NCI-H1092 treated with DMSO at 0.1 percent for 48 hours (cell line): ENCODE measurements at regions not wholly inside any gene's neighbourhood (a gene's known extent, or its start where the extent isn't known, plus 50 kb on each side); places are given as distances from the start of the nearest gene placed in this dataset.

ENCODE experiments used
- DNase-seq: peaks from one replicate; lab custom pipeline; 2025; lab: John Stamatoyannopoulos, UW

DNA sequence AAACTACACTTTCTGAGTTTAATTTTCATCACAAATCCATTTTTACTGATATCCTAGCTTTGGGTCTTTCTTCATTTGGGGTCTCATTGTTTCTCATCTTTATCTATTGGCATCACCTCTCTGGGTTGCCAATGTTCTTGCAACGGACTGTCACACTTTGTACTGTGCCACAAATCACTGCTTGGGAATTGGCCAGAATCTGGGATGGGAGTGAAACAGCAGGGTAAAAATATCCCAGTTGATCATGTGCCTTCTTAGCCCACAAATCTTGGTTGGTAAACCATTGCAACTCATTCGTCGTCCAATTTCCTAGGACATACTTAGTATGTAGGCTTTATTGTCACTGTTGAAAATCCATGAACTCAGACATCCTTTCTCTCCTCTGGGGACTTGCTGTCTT is 698.5 kb downstream of the OTOL1 start:
- no peak for DNase-seq

DNA sequence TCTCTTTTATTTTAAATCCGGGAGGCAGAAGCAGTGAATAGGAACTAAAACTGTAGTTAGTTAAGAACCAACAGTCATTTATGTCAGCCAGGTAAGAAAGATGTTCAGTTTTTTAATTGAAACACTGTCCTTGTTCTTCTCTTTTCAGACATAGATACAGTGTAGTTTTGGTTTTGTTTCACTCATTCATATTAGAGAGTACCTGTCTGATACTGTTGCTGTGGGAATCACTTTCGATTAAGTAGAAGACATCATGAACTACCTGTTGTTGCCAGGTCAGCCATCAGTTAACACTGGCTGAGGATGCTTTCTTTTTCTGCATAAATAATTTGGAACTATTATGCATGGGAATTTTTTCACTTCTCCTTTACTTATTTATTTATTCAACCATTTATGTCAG is 700.4 kb downstream of the OTOL1 start:
- DNase-seq = no peak

DNA sequence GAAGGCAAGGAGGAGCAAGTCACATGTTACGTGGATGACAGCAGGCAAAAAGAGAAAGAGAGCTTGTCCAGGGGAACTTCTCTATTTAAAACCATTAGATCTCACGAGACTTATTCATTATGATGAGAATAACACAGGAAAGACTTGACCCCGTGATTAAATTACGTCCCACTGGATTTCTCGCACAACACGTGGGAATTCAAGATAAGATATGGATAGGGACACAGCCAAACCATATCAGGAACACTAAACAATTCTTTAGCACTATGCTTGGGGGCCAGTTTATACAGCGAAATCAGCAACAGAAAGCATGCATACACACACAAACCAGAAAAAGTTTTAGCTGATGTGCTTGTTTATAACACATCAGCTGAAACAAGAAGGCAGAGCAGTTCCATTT is 704.2 kb downstream of the OTOL1 start:
- no peak for DNase-seq

DNA sequence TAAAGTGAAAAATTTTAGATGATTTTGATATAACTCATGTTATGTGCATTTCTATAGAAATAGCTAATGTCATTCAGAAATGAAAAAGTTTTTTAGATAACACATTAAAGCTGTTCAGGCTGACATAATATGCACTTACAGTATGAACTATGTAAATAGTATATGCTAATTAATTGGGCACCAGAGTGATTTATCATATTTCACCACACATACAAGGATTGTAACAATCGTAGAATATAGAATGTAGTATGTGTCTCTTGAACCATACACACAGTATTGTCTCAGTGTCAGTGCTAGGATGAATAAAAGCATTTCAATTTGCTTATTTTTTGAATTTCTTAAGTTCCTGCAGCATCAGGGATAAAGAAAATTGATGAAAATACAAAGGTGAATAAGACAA is 710.0 kb downstream of the OTOL1 start:
- no peak for DNase-seq

DNA sequence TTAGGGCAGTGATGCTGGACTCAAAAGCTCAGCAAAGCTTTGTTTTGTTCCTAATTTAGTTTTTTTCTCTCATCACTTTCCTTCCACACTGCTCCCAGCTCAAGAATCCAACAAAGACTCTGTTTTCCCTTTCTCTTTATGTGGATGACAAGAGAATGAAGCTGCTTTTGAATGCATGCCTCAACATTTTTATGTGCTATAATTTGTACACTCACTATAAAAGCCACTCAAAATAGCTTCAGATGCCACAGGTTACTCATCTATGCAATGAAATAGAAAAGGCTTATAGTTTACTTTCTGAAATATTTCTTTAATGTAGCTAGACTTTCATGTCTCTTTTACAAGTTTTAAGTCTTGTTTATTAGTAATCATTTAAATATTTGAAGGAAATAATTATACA is 714.9 kb downstream of the OTOL1 start:
- DNase-seq = no peak

DNA sequence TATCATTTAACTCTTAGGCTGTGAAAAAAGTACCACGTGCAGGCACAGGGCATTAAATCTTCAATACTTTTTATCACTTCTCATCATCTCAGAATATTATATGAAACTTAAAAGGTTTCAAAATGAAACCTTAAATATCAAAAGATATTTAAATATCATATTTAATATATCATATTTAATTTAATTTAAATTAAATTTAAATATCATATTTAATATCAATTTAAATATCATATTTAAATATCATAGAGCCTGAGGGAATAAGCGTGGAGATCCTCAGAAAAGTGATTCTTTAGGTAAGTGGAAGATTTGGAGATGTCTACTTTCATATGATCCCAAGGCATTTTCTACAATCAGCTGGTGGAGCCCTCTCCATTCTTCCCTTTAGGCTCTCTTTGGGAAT is 716.6 kb downstream of the OTOL1 start:
- DNase-seq = no peak

DNA sequence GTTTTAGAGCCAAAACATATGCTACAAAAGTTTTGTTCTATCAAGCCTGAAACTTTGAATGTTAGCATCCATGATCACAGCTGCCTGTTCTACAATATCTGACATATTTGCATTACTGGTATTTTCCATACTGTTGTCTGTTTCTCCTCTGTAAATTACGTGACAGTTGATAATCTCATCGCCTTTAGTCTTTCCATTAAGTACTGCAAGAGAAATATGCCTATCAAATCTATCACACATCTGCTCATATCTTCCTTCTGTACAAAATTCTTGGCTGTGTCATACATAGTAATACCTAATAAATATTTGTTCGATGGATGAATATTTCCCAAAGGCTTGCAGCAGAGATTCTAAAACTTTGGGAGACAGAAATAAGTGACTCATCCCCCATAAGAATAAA is 717.3 kb downstream of the OTOL1 start:
- DNase-seq = no peak

DNA sequence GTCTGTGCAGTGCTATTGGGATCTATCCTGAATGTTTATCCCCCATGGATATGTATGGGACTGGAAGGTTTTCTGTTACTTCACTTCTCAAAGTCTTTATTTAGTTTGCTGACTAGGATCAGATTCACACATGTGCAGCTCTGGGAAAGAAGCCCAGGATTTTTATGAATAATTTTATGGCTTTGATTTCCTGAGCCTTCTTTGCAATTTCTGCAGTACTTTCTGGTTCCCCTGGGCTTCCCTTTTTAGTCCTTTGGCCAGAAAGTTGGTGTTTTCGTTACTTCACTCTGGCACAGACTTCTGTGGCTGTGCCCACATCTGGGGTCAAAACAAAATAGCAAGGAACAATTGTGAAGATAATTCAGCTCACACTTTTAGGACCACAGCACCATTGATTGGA is 721.0 kb downstream of the OTOL1 start:
- DNase-seq = no peak

DNA sequence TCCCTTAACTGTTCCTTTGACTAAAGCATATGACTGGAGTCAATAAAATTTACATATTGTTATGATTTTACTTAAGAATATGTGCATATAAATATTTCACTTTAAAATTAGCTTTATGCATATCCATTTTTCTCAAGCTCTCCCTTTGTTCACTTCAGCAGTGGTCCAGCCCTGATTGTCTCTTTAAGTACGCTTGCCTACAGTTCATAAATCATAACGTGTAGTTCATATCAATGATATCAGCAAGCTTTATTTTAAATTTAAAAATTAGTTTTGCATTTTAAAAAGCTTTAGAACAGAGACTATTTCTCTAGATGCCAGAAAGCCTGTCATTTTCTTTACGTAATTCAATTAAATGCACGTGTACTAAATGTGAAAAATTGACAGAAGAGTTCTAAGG is 721.9 kb downstream of the OTOL1 start:
- no peak for DNase-seq

DNA sequence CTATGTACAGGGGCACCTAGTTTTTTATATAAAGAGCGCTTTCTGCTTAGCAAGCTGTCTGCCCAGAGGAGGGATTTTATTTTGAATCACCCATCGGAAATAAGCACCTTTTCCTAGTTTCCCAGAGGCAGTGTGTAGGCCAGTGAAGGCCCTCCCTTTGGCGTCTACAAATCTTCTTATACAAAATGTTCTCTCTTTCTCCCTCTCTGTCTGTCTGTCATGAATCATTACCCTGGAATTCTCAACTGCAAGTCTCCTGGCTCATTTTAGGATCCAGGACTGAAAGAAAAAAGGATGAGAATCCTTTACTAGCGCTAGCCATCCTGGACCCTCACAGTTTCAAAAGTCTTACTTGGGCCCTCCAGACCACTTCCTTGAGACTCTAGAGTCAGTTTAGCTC is 728.1 kb downstream of the OTOL1 start:
- no peak for DNase-seq

DNA sequence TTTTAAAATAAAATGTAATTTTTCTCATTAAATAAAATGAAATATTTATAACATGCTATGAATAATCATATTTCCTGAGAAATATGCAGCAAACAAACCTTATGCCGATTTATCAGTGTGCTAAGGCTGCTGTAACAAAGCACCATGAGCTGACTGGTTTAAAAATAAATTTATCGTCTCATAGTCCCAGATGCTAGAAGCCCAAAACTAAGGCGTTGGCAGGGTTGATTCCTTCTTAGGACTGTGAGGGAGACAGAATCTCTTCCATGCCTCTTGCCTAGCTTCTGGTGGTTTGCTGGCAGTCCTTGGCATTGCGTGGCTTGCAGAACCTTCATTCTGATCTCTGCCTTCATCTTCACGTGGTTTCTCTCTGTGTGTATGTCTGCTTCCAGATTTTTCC is 740.3 kb downstream of the OTOL1 start:
- no peak for DNase-seq

DNA sequence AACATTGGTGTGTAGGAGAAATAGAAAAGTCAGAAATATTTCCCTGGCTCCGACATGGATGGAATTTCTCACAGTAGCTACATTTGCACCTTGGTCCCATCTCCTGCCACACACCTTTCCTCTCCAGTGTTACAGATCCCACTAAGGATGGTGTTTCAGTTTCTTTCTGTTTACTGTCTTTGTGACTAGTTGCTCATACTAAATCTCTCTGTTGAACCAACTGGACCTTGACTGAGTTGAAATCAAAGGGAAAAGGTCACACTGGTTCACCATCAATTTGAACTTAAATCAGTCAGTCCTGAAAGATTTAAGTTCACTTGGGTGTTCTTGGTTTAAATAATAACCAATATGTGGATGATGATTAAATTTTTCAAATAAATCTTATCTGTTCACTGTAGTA is 754.2 kb downstream of the OTOL1 start:
- DNase-seq = no peak

DNA sequence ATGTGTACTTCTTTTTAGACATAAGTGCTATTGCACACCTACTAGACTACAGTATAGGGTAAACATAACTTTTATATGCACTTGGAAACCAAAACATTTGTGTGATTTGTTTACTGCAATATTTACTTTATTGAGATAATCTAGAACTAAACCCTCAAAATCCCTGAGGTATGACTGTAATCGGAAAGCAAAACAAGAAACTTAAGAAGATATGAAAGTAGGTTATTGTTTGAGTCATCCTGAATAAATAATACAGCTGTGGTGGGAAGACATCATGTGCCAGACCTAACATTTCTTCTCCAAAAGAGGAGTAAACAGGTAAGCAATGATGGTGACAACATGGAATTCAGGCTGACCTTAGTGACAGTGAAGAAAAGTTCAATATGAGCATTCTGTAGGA is 765.5 kb downstream of the OTOL1 start:
- no peak for DNase-seq

DNA sequence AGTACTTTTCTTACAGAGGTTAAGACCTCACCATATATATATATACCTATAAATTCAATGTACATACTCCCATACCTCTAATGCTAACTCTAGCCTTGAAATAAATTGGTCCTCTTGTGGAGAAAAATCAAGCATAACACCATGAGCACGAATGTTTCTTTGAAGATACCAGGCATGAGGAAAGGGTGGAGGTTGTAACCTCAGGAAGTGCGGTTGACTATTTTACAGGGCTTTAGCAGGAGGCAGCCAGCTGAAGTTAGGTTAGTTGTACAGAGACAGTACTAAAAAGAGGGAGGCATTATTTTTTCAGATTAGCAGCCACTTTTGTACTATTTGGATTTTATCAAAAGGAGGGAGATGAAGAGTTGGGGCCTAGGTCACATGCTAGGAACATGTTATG is 767.0 kb downstream of the OTOL1 start:
- no peak for DNase-seq

DNA sequence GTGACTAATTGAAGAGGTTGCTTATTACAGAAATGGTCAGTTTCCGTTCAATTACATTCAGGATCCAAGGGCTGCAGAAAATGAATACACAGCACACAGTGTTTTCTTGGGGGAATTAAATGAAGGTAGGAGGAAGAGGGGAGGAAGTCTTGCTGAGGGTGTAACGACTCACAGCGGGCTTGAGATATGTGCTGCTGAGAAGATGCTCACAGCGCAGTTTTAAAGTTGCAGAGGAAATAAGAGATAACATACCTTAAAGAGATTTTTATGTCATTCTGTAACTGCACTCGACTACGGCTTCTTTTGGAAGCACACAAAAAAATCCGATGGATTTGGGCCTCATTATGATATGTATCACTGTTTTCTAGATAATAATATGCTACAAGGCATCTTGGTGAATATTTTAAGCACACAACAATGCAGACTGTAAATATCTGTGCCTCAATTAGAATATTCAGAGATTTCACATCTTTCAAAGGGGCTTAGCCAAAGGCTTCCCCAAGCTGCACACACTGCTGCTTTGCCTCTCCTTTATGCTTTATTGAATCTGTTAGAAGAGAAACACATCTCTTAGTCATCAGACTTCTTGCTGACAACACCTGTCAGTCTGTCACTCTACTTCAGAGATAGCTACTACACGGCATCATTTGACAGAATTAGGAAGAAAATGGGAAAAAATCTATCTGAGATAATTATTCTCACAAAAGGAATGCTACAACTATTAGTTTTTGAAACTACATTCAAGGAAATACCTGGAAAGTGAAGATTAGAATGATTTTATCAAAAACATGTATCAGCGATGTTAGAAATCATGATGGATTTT is 773.2 kb downstream of the OTOL1 start:
- DNase-seq = no peak

DNA sequence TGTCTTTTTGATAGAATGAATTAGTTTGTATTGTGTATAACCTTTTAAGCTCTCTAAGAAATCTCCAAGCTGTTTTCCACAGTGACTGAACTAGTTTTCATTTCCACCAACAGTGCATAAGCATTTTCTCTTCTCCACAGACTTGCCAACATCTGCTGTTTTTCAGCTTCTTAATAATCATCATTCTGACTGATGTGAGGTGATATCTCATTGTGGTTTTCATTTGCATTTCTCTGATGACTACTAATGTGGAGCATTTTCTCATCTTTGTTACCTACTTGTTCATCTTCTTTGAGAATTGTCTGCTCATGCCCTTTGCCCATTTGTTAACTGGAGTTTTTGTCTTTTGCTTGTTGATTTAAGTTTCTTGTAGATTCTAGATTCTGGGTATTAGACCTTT is 777.5 kb downstream of the OTOL1 start:
- no peak for DNase-seq

DNA sequence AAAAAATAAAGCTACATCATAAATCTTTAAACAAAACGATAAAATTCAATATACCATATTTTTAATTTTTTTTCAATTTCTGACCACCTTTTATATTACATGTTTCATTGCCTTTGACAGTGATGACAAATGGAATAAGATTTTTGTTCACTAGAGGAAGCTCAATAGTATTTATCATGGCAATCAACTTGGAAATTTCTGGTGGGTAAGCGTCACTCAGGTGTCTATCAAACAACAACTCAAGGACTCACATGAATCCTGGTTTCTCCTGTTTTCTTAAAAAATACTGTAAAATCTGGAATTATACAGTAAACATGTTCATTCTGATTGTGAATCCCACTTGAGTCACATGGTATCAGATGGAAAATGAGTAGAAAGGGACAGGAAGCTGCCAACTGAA is 782.2 kb downstream of the OTOL1 start:
- no peak for DNase-seq

DNA sequence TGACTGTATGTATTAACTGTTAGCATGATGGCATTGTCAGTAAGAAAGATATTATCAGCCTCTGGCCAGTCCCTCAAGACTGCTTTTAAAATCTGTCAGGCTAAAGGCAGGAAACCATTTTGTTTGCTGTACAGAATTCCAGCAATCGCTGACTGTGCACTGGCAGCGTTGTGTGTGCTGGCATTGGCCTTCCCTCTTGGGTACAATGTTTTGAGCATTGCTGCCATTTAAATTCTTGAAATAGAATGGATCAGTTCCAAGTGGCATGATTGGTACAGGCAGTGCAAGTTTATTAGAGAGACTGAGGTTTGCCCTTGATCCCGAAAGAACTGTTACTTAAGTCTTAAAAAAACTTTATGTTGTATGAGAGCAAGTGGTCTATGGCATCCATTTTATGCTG is 788.7 kb downstream of the OTOL1 start:
- no peak for DNase-seq

DNA sequence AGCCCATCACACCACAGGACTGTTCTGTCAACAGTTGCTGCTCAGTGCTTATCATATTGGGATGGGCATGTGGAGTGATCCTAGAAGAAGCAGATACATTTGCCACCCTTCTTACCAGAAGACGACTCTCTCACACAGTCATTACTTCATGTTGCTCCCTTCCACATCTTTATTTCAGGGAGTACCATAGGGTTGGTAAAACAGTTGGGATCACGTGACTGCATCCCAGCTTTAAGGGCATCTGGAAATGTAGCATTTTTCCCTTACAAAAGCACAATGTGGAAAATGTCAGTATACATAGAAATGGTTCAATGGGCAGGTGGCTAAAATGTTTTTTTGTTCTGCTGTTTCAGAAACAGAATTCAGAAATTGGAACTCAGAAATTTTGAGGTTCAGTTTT is 791.0 kb downstream of the OTOL1 start:
- no peak for DNase-seq

DNA sequence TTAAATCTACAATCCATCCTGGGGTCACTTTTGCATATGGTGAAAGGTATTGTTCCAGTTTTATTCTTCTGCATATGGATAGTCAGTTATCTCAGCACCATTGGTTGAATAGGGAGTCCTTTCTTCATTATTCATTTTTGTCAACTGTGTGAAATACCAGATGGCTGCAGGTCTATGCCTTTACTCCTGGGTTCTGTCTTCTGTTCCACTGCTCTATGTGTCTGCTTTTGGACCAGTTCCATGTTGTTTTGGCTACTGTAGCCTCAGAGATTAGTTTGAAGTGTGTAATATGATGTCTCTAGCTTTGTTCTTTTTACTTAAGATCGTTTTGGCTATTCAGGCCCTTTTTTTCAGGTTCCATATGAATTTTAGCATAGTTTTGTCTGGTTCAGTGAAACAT is 795.8 kb downstream of the OTOL1 start:
- DNase-seq = peak; percentile 23

DNA sequence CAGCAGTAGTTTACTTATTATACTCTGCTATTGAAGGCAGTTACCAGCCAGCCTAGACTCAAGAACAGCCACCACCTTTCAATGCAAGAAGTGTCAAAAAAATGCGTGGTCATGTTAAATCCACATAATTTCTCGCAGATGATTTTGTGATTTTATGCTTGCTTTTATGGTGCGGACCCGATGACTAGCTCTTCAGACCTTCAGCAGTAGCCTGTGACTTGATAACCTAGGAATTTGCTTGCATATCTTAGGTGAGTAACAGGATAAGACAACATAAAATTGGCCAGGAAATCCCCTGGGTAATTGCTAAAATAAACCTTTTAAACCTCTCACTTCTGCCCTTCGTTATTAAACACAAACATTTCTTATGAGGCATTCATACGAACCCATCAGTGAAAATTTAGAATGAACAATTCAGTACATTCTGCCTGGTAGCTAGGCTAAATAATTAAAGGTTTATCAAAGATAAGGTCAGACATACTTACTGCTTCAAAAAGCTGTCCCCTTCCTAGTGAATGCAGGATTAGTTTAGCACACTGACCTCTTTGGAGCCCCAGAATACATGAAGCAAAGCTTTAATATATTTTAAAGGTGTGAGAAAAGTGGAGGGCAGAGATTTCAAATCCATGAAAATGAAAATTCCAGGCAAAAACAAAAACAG is 798.8 kb downstream of the OTOL1 start:
- DNase-seq = no peak

DNA sequence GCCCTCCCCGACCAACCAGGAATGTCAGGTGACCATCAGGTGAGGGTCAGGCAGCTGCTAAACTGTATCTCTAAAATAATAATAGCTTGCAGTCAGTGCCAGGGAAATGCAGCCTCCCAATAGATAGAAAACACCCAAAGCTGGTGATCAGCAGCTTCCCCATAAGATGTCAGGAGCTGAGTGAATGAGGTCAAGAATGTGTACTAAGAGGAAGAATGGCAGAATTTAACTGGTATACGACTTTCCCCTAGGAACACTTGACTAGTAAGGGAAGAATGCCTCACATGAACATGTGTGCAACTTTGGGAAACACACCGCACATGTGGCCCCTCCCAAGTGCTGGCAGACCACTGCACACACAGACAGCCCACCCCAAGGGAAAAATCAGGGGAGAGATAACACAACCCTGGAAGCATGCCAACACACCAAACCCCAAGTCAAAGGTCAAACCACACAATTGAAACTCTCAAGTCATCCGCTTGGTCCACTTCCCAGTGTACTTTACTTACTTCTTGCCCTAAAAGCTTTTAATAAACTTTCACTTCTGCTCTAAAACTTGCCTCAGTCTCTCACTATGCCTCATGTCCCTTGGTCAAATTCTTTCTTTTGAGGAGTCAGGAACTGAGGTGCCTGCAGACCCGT is 806.5 kb downstream of the OTOL1 start:
- no peak for DNase-seq

DNA sequence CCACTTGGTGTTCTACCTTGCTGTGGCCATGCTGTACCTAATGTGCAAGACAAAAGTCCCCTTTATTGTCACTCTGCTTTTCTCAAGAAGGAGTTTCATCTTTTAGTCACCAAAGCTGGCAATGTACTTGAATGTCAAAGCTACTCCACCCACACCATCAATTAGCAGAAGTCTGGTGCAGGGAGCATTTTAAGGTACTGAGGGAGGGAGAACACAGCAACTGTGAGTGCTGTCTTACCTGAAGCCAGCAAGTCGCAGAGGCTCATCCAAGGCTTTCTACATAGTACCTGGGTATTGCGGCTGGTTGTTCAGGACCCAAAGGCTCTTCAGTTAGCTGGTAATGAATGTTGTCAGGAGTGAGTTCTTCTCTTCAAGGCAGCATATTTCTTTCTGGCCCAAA is 820.4 kb downstream of the OTOL1 start:
- no peak for DNase-seq
